HG03520 (cell line): ENCODE measurements at regions not wholly inside any gene's neighbourhood (a gene's known extent, or its start where the extent isn't known, plus 50 kb on each side); places are given as distances from the start of the nearest gene placed in this dataset.

Experiments
- ATAC-seq: cut with Tn5 transposase; IDR thresholded peaks from one replicate; pipeline ENCODE4 v1.9.1; 2021; ENCODE audit warnings: mild to moderate bottlenecking, moderate library complexity; ENCODE audit not compliant: unreplicated experiment

DNA sequence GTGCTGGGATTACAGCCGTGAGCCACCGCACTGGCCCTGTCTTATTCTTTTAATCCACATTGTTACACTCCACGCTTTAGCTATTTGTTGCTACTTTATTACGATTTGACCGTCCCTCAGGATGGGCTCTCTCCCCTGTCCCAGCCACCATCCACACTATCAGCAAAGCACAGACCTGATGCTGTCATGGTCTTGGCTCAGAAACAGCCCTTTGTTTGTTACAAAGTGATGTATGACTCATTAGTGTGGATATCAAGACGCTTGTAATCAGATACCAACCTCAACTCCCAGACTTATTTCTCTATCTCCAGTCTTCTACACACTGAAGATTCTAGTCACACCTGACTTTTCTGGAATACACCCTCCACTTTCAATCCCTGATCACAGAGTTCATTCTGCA, 84.6 kb upstream of the FREM2 start:
- no peak for ATAC-seq

- no peak for ATAC-seq
Observed at GRCh38 chr13:38606699-38607535, 80.0 kb upstream of the FREM2 start.

DNA sequence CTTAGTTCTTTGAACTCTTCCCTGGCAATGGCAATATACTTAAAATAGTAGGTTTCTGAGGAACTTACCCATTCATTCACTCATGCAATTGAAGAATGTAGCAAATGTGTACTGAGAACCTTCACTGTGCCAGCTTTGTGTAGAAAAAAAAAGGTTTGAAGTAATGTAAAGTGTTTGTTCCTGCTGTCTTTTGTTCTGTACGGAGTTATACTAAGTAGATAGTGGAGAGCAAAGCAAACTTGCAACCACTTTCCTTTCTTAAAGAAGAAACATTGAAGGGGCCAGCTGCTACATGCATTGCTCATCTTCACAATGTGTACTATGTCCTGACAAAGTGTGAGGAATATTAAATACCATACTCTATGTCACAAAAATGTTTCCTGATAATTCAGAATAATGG, 68.9 kb upstream of the FREM2 start:
- no peak for ATAC-seq

DNA sequence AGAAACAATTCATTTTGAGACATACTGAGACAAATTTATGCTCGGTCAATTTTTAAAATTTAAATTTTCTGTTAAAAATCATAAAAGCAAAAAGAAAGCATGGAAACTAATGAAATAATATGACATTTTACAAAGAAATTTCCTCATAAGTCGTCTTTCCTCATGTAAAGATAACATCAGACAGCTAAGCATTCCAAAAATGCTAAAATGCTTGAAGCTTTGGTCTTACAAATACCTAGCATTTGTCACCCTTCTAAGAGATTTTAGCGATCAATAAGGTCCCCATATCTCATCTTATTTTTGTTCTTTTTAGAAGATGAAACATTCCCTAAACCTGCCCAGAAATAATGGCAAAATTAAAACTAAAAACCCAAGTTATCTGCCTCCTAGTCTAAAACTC, 68.5 kb upstream of the FREM2 start:
- ATAC-seq = no peak

GRCh38 chr13:38618881-38619280, 68.0 kb upstream of the FREM2 start:
- ATAC-seq = no peak

- no peak for ATAC-seq
Observed at GRCh38 chr13:38620876-38621275, 66.0 kb upstream of the FREM2 start.

DNA sequence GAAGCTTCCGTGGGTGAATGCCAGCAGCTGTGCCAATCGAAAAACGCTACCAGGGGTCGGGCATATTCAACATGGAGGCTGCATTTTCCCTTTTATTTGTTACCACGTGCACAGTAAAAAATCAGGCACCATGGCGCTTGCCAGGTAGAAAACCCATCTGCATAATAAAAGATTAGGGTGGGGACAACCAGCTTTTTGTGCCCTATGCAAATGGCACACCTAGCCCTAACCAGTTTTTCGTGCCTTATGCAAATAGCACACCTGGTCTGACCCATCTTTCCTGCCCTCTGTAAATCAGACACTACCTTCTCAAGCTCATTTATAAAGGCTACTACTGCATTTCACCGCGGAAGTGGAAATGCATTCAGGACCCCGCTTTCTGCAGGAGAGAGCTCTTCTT, 62.1 kb upstream of the FREM2 start:
- ATAC-seq = no peak

GRCh38 chr13:38628554-38628953, 58.3 kb upstream of the FREM2 start:
- no peak for ATAC-seq

DNA sequence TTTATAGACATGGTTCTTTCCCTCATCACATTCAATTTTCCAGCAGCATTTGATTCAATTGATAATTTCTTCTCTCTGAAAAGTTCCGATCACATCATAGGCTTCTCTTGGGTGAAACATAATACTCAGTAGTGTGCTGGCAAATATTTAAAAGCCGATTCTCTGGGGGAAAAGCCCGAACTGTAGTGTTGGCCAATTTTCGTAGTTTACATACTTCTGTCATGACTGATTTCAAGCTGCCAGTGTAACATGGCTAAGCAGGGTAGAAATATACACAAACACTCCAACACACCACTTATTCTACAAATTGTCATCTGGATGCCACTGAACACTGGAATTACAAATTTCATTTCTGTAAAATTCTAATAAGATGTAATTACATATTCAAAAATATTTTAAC, 56.1 kb upstream of the FREM2 start:
- ATAC-seq = no peak

GRCh38 chr13:38635030-38635429, 51.8 kb upstream of the FREM2 start:
- no peak for ATAC-seq

DNA sequence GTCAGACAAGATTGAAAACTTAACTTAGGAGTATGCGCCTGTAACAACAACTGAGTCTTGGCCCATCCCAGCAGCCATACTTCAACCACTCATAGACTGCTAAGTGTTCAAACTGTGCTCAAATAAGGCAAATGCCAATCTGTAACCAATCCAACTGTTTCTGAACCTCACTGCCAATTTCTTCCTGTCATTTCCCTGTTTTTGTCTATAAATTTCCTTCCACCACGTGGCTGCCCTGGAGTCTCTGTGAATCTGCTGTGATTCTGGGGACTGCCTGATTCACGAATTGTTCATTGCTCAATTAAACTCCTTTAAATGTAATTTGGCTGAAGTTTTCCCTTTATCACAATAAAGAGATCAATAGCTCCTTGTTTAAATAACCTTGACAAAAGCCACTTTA, 50.8 kb upstream of the FREM2 start:
- no peak for ATAC-seq

- no peak for ATAC-seq
Observed at GRCh38 chr13:38636761-38637160, 50.1 kb upstream of the FREM2 start.
